Transverse colon (tissue), 3 donors: ENCODE measurements at regions not wholly inside any gene's neighbourhood (a gene's known extent, or its start where the extent isn't known, plus 50 kb on each side); places are given as distances from the start of the nearest gene placed in this dataset.
"Not testable (repeated sequence)": the region's sequence is repeated elsewhere in the genome, so short reads cannot be mapped to it uniquely, and the experiment has no call there.

Experiments used
- EP300 ChIP-seq: sonication (generic); formaldehyde crosslinking; IDR thresholded peaks from one replicate; pipeline ENCODE4 v1.6.1; 2017; ENCODE audit warnings: antibody characterized with exemption, low read depth
- TF ChIP-seq, protein P1 (sequence below), 5 experiments: fragments of 200-600 bp in 3 of 5; fragments of 450-650 bp in 2 of 5; sonication (generic) in 3 of 5; IDR thresholded peaks; 1 replicate in 2 of 5; 2 replicates in 3 of 5; pipeline ENCODE4 v1.5.1; 2016 to 2017; ENCODE audit warnings: antibody characterized with exemption in 5 of 5, inconsistent platforms in 3 of 5, mild to moderate bottlenecking in 2 of 5, moderate library complexity in 1 of 5

GRCh38 chr2:21379668-21380067, 255.9 kb downstream of the TDRD15 start:
- TF ChIP-seq, protein P1, sequence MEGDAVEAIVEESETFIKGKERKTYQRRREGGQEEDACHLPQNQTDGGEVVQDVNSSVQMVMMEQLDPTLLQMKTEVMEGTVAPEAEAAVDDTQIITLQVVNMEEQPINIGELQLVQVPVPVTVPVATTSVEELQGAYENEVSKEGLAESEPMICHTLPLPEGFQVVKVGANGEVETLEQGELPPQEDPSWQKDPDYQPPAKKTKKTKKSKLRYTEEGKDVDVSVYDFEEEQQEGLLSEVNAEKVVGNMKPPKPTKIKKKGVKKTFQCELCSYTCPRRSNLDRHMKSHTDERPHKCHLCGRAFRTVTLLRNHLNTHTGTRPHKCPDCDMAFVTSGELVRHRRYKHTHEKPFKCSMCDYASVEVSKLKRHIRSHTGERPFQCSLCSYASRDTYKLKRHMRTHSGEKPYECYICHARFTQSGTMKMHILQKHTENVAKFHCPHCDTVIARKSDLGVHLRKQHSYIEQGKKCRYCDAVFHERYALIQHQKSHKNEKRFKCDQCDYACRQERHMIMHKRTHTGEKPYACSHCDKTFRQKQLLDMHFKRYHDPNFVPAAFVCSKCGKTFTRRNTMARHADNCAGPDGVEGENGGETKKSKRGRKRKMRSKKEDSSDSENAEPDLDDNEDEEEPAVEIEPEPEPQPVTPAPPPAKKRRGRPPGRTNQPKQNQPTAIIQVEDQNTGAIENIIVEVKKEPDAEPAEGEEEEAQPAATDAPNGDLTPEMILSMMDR (IDR thresholded peaks at IDR 0.05), result not testable (repeated sequence)
- TF ChIP-seq EP300, result not testable (repeated sequence)
